ENCODE measurements at regions not wholly inside any gene's neighbourhood (a gene's known extent, or its start where the extent isn't known, plus 50 kb on each side); places are given as distances from the start of the nearest gene placed in this dataset.

DNA sequence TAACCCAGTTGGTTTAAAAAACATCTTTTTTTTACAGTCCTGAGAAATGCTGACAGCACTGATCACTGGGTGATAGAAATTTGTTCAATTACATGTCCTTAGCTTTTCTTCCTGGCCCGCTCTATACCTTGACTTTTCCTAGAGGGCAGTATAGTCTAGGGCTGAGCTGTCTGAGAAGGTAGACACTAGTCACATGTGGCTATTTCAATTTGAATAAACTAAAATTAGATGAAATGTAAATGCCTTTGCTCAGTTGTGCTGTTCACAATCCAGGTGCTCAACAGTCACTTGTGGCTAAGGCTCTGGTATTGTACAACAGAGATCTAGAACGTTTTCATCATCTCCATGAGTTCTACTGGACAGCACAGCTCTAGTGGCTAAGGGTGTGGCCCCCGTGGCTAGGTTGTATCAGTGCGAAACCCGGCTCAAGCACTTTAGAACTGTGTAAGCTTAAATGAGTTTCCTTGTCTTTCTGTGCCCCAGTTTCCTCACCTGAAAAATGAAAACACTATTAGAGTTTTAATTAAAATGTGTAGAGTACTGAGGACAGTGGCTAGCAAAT lies 111.6 kb upstream of the WDR17 start:
- TF ChIP-seq POLR2A (IDR thresholded peaks at IDR 0.05): no peak
- TF ChIP-seq, protein P1, sequence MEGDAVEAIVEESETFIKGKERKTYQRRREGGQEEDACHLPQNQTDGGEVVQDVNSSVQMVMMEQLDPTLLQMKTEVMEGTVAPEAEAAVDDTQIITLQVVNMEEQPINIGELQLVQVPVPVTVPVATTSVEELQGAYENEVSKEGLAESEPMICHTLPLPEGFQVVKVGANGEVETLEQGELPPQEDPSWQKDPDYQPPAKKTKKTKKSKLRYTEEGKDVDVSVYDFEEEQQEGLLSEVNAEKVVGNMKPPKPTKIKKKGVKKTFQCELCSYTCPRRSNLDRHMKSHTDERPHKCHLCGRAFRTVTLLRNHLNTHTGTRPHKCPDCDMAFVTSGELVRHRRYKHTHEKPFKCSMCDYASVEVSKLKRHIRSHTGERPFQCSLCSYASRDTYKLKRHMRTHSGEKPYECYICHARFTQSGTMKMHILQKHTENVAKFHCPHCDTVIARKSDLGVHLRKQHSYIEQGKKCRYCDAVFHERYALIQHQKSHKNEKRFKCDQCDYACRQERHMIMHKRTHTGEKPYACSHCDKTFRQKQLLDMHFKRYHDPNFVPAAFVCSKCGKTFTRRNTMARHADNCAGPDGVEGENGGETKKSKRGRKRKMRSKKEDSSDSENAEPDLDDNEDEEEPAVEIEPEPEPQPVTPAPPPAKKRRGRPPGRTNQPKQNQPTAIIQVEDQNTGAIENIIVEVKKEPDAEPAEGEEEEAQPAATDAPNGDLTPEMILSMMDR (IDR thresholded peaks at IDR 0.05): no peak

Data from uterus (tissue), 2 donors.